ENCODE measurements at regions not wholly inside any gene's neighbourhood (a gene's known extent, or its start where the extent isn't known, plus 50 kb on each side); places are given as distances from the start of the nearest gene placed in this dataset.

DNA sequence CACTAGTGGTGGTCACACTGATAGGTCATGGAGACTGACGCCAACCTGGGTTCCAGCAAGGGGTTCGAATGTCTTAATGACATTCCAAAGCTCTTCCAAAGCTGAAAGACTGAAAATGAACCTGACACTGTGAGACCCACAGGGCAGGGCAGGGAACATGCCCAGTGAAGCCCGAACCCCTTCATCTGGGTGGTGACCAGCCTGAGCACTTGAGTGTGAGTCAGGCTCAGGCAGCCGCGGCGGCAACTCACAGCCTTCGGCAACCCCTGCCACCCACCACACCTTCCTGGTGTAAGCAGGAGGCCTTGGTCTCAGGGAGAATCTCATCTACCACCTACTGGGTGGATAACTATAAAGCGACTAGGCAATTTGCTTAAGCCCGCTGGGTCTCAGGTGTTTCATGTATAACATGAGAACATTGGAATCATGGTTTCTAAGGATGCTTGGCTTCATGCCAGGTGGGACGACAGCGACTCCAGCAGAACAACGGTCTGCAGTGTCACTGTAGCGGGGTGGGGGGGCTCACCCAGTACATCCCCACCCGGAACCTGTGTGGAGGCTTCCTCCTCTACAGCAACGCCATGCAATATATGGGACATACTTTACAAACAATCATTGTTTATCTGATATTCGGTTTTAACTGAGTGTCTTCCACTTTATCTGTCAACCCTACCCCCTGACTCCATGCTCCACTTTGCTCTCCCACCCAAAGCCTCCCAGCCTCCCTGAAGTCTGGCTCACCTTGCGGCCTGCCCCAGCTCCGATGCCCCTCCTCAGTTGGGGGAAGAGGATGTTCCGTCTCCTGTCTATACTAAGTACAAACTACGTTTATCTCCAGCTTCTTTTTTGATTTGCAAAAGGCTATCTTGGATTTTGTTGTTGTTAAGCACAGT is 125.0 kb upstream of the MEF2A start:
- Histone ChIP-seq H3K9me3 (ENCODE audit: insufficient read depth, low read depth, low read length) (no peaks in the 10 kb centered on the region), H3K4me1 (ENCODE audit: insufficient read depth, low read length) (peaks cover 6% of the 10 kb centered on the region; the same call in 1 of the 2 replicates), H3K9ac (ENCODE audit: low read depth, low read length) (no peak overlapping the region), H3K27me3 (ENCODE audit: insufficient read depth, low read length) (no peaks in the 10 kb centered on the region), H3K4me3 (ENCODE audit: low read length) (no peak overlapping the region), H3K36me3 (ENCODE audit: insufficient read depth, low read depth, low read length) (no peaks in the 10 kb centered on the region), H3K27ac (ENCODE audit: low read length) (no peak overlapping the region)

- H3K27ac ChIP-seq (ENCODE audit: low read length): no peak overlapping the region
- no peaks in the 10 kb centered on the region for H3K9me3 ChIP-seq (ENCODE audit: insufficient read depth, low read depth, low read length)
- no peaks in the 10 kb centered on the region for H3K36me3 ChIP-seq (ENCODE audit: insufficient read depth, low read depth, low read length)
- peaks cover 6% of the 10 kb centered on the region; the same call in 1 of the 2 replicates for H3K4me1 ChIP-seq (ENCODE audit: insufficient read depth, low read length)
- no peaks in the 10 kb centered on the region for H3K27me3 ChIP-seq (ENCODE audit: insufficient read depth, low read length)
- no peak overlapping the region for H3K4me3 ChIP-seq (ENCODE audit: low read length)
- no peak overlapping the region for H3K9ac ChIP-seq (ENCODE audit: low read depth, low read length)
Observed at GRCh38 chr15:99441444-99441800, 124.4 kb upstream of the MEF2A start.

DNA sequence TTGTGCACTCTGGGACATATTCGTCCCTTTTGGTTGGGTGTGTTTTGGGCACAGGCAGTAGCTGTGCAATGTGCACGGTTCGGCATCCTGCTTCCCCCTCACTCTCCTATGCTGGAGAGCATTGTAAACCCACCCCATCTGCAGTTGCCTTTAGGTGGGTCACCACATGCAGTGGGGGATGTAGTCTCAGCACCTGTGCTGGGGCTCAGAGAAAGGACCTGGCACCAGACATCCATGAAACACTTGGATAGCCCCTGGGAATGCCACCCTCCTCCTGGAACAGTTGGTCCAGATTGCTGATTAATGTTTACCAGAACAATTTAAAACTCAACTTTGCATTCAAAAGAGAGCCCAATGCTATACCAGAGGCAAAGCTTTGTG is 123.9 kb upstream of the MEF2A start:
- H3K9ac ChIP-seq (ENCODE audit: low read depth, low read length): no peak overlapping the region
- no peaks in the 10 kb centered on the region for H3K27me3 ChIP-seq (ENCODE audit: insufficient read depth, low read length)
- no peak overlapping the region for H3K27ac ChIP-seq (ENCODE audit: low read length)
- no peaks in the 10 kb centered on the region for H3K36me3 ChIP-seq (ENCODE audit: insufficient read depth, low read depth, low read length)
- H3K4me1 ChIP-seq (ENCODE audit: insufficient read depth, low read length): peaks cover 6% of the 10 kb centered on the region; the same call in 1 of the 2 replicates
- no peaks in the 10 kb centered on the region for H3K9me3 ChIP-seq (ENCODE audit: insufficient read depth, low read depth, low read length)
- H3K4me3 ChIP-seq (ENCODE audit: low read length): no peak overlapping the region

DNA sequence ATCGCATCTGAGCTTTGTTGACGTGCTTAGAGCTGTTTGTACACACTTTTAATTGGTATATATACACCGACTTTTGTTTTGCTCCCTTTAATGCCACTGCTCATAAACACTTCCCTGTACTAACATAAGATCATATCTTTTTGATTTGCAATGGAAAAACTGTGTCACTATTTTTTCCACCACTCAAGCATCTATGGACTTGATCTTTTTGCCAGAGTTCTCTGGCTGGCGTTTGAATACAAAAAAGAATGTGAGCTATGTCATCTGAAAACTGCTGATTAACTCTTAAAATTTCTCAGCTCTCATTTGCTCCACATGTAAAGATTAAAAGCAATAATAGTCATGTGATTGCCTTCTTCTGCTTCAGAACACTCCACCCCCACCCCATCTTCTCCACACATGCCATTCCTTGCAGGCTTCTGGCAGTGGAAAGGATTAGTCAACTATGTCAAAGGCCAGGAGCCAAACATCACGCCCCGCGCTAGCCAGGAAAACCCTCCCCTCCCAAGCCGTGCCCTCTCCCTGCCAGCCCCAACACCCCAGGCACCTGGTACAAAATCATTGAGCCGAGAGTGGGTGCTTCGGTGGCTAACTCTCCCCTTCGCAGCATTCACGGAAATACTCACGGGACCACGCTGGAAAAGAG is 123.4 kb upstream of the MEF2A start:
- Histone ChIP-seq H3K4me3 (ENCODE audit: low read length) (no peak overlapping the region), H3K27me3 (ENCODE audit: insufficient read depth, low read length) (no peaks in the 10 kb centered on the region), H3K9me3 (ENCODE audit: insufficient read depth, low read depth, low read length) (no peaks in the 10 kb centered on the region), H3K36me3 (ENCODE audit: insufficient read depth, low read depth, low read length) (no peaks in the 10 kb centered on the region), H3K27ac (ENCODE audit: low read length) (no peak overlapping the region), H3K9ac (ENCODE audit: low read depth, low read length) (no peak overlapping the region), H3K4me1 (ENCODE audit: insufficient read depth, low read length) (peaks cover 6% of the 10 kb centered on the region; the same call in 1 of the 2 replicates)

GRCh38 chr15:99443056-99443756 is 122.6 kb upstream of the MEF2A start:
- Histone ChIP-seq H3K27ac (ENCODE audit: low read length) (no peak overlapping the region), H3K9ac (ENCODE audit: low read depth, low read length) (no peak overlapping the region), H3K36me3 (ENCODE audit: insufficient read depth, low read depth, low read length) (no peaks in the 10 kb centered on the region), H3K4me3 (ENCODE audit: low read length) (no peak overlapping the region), H3K4me1 (ENCODE audit: insufficient read depth, low read length) (peaks cover 6% of the 10 kb centered on the region; the same call in 1 of the 2 replicates), H3K27me3 (ENCODE audit: insufficient read depth, low read length) (peaks cover 5% of the 10 kb centered on the region; the same call in 1 of the 2 replicates), H3K9me3 (ENCODE audit: insufficient read depth, low read depth, low read length) (no peaks in the 10 kb centered on the region)

GRCh38 chr15:99443768-99444446 is 121.9 kb upstream of the MEF2A start:
- Histone ChIP-seq H3K4me3 (ENCODE audit: low read length) (no peak overlapping the region), H3K9me3 (ENCODE audit: insufficient read depth, low read depth, low read length) (no peaks in the 10 kb centered on the region), H3K9ac (ENCODE audit: low read depth, low read length) (no peak overlapping the region), H3K36me3 (ENCODE audit: insufficient read depth, low read depth, low read length) (no peaks in the 10 kb centered on the region), H3K27me3 (ENCODE audit: insufficient read depth, low read length) (peaks cover 5% of the 10 kb centered on the region; the same call in 1 of the 2 replicates), H3K27ac (ENCODE audit: low read length) (no peak overlapping the region), H3K4me1 (ENCODE audit: insufficient read depth, low read length) (peaks cover under 1% of the 10 kb centered on the region; the same call in 1 of the 2 replicates)

DNA sequence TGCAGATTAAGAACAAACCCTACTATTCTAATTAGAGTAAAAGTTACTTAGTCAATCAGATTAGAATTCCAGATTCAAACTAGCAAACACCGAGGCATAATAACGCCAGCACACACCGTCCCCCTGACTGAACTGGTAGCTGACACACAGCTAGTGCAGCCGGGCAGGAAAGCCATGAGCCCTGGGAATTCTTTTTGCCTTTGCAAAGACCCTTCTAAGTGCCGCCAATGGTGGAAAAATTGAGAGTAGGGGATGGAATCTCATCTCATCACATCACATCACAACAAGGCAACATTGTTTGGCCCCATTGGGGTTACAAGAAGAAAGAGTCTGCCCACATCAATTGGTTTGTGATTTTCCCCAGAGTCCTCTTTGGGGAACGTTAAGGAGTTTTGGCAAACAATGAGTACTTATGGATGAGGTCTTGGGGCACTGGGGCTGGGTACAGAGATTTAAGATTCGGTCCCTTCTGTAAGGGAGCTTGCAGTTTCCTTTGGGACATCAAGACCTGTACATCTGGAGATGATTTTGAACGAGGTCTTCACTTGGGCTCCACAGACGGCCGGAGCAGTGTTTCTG is 120.4 kb upstream of the MEF2A start:
- Histone ChIP-seq H3K27ac (ENCODE audit: low read length) (no peak overlapping the region), H3K27me3 (ENCODE audit: insufficient read depth, low read length) (peaks cover 5% of the 10 kb centered on the region; the same call in 1 of the 2 replicates), H3K4me3 (ENCODE audit: low read length) (no peak overlapping the region), H3K9ac (ENCODE audit: low read depth, low read length) (no peak overlapping the region), H3K9me3 (ENCODE audit: insufficient read depth, low read depth, low read length) (no peaks in the 10 kb centered on the region), H3K36me3 (ENCODE audit: insufficient read depth, low read depth, low read length) (no peaks in the 10 kb centered on the region), H3K4me1 (ENCODE audit: insufficient read depth, low read length) (no peaks in the 10 kb centered on the region; the same call in 1 of the 2 replicates)

GRCh38 chr15:99446565-99447496 is 119.0 kb upstream of the MEF2A start:
- no peaks in the 10 kb centered on the region; the same call in 1 of the 2 replicates for H3K4me1 ChIP-seq (ENCODE audit: insufficient read depth, low read length)
- no peak overlapping the region for H3K9ac ChIP-seq (ENCODE audit: low read depth, low read length)
- no peak overlapping the region for H3K4me3 ChIP-seq (ENCODE audit: low read length)
- H3K36me3 ChIP-seq (ENCODE audit: insufficient read depth, low read depth, low read length): no peaks in the 10 kb centered on the region
- no peak overlapping the region for H3K27ac ChIP-seq (ENCODE audit: low read length)
- no peaks in the 10 kb centered on the region for H3K9me3 ChIP-seq (ENCODE audit: insufficient read depth, low read depth, low read length)
- peaks cover 5% of the 10 kb centered on the region; the same call in 1 of the 2 replicates for H3K27me3 ChIP-seq (ENCODE audit: insufficient read depth, low read length)

DNA sequence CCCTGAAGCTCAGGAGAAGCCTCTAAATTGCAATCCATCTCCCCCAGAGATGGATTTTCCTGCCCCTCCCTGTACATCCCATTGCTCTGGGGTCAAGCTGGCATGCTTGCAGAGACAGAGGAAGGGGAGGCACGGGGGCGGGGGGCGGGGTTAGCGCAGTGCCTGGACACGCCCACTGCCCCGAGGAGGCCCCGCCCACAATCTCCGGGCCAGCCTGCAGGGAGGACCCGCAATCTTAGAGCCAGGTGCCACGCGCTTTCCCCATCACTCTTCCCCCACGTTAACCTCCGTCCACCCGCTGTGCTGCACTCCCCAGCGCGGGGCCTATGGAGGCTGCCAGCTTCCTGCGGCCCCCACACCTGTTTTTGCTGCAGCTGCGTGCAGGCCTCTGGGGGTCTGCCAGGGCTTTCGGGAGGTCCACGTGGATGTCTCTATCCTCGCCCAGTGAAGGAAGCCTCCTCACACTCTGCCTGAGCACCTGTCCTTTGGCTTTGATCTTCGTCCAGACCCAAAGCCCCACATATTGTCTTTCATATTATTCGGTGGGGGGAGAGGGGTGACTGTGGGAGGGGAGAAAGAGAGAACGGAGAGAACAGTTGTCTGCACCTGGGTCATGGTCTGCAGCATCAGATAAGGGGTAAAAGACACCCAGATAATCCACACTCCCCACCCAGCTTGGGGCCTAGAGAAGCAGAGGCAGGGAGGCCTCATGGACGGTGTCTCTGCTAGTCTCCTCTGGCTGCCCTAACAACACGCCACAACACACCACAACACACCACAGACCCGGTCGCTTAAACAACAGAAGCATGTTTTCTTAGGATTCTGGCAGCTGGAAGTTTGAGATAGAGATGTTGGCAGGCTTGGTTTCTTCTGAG is 118.0 kb upstream of the MEF2A start:
- Histone ChIP-seq H3K4me3 (ENCODE audit: low read length) (no peak overlapping the region; the same call in 1 of the 2 replicates), H3K9me3 (ENCODE audit: insufficient read depth, low read depth, low read length) (no peaks in the 10 kb centered on the region), H3K36me3 (ENCODE audit: insufficient read depth, low read depth, low read length) (no peaks in the 10 kb centered on the region), H3K9ac (ENCODE audit: low read depth, low read length) (no peak overlapping the region), H3K27me3 (ENCODE audit: insufficient read depth, low read length) (peaks cover 5% of the 10 kb centered on the region; the same call in 1 of the 2 replicates), H3K4me1 (ENCODE audit: insufficient read depth, low read length) (no peaks in the 10 kb centered on the region; the same call in 1 of the 2 replicates), H3K27ac (ENCODE audit: low read length) (no peak overlapping the region)

All from iPS-20b (cell line).